ENCODE measurements at regions not wholly inside any gene's neighbourhood (a gene's known extent, or its start where the extent isn't known, plus 50 kb on each side); places are given as distances from the start of the nearest gene placed in this dataset.
"Not testable (repeated sequence)": the region's sequence is repeated elsewhere in the genome, so short reads cannot be mapped to it uniquely, and the experiment has no call there.

GRCh38 chr13:59274958-59275727 is 888.6 kb downstream of the DIAPH3 start:
- no peak for DNase-seq

- DNase-seq: no peak
These were observed 887.3 kb downstream of the DIAPH3 start for GRCh38 chr13:59276436-59276835.

- no peak for DNase-seq
These were observed 886.6 kb downstream of the DIAPH3 start for GRCh38 chr13:59277106-59277505.

- no peak for DNase-seq
These were observed 884.7 kb downstream of the DIAPH3 start for GRCh38 chr13:59279028-59279427.

- no peak for DNase-seq
These were observed 884.2 kb downstream of the DIAPH3 start for GRCh38 chr13:59279576-59279975.

GRCh38 chr13:59280297-59280696 is 883.4 kb downstream of the DIAPH3 start:
- no peak for DNase-seq

- no peak for DNase-seq
These were observed 882.3 kb downstream of the DIAPH3 start for GRCh38 chr13:59281453-59281852.

- DNase-seq: not testable (repeated sequence)
These were observed 871.5 kb downstream of the DIAPH3 start for GRCh38 chr13:59292240-59292639.

GRCh38 chr13:59299584-59299983 is 864.1 kb downstream of the DIAPH3 start:
- DNase-seq: no peak

- DNase-seq: no peak
These were observed 863.2 kb downstream of the DIAPH3 start for GRCh38 chr13:59300355-59301173.

- DNase-seq: no peak
These were observed 862.6 kb downstream of the DIAPH3 start for GRCh38 chr13:59301174-59301567.

- DNase-seq: no peak
These were observed 860.3 kb downstream of the DIAPH3 start for GRCh38 chr13:59303433-59303832.

GRCh38 chr13:59304596-59304995 is 859.1 kb downstream of the DIAPH3 start:
- DNase-seq: no peak

GRCh38 chr13:59305896-59306295 is 857.8 kb downstream of the DIAPH3 start:
- DNase-seq: no peak

GRCh38 chr13:59312776-59313175 is 851.0 kb downstream of the DIAPH3 start:
- no peak for DNase-seq

GRCh38 chr13:59318320-59318930 is 845.3 kb downstream of the DIAPH3 start:
- DNase-seq: peak; percentile 10

GRCh38 chr13:59319276-59319675 is 844.5 kb downstream of the DIAPH3 start:
- DNase-seq: no peak

GRCh38 chr13:59320021-59320420 is 843.7 kb downstream of the DIAPH3 start:
- no peak for DNase-seq

- not testable (repeated sequence) for DNase-seq
These were observed 839.3 kb downstream of the DIAPH3 start for GRCh38 chr13:59324401-59324800.

- no peak for DNase-seq
These were observed 837.0 kb downstream of the DIAPH3 start for GRCh38 chr13:59326717-59327116.

GRCh38 chr13:59330764-59331163 is 833.0 kb downstream of the DIAPH3 start:
- no peak for DNase-seq

GRCh38 chr13:59332966-59333365 is 830.8 kb downstream of the DIAPH3 start:
- no peak for DNase-seq

- DNase-seq: no peak
These were observed 826.7 kb downstream of the DIAPH3 start for GRCh38 chr13:59337070-59337469.

- DNase-seq: no peak
These were observed 823.6 kb downstream of the DIAPH3 start for GRCh38 chr13:59340151-59340550.
